Stimulated activated CD4-positive, alpha-beta T cell treated with anti-CD3 and anti-CD28 coated beads, TNF-alpha, amount 100 ng/mL, for 48 hours (primary cell): ENCODE measurements at regions not wholly inside any gene's neighbourhood (a gene's known extent, or its start where the extent isn't known, plus 50 kb on each side); places are given as distances from the start of the nearest gene placed in this dataset.
A peak's percentile ranks its signal among the peaks of the same experiment; 100 is the strongest.

ENCODE experiments used
- DNase-seq, 3 donors: peaks; one replicate each; pipeline ENCODE4 v3.0.0-alpha.2; 2020; ENCODE audit warnings: low read depth in 3 of 3

DNA sequence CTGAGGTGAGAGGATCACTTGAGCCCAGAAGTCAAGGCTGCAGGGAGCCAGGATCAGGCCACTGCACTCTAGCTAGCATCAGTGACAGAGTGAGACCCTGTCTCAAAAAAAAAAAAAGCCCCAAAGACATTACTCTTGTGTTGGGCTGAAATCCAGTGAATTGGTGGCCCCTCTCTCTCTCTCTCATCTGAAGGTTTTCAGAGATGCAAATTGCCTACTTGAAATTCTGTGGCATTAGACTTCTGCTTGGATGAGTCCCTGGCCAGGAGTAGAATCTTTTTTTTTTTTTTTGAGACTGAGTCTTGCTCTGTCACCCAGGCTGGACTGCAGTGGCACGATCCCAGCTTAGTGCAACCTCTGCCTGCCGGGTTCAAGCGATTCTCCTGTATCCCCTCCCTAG lies 112.0 kb upstream of the ATF7IP start:
- no peak for DNase-seq

DNA sequence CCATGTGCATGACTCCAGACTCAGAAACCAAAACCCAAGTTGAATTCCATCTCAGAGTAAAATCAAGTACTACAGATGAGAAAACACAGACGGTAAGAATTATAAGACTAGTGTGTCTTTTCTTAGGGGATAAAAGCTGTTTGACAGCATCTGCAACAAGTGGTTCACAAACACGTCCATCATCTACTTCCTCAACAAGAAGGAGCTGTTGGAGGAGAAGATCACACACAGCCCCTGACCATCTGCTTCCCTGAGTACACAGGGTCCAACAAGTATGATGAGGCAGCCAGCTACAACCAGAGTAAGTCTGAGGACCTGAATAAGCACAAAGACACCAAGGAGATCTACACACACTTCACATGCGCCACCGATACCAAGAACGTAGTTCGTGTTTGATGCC lies 110.7 kb upstream of the ATF7IP start:
- no peak for DNase-seq

DNA sequence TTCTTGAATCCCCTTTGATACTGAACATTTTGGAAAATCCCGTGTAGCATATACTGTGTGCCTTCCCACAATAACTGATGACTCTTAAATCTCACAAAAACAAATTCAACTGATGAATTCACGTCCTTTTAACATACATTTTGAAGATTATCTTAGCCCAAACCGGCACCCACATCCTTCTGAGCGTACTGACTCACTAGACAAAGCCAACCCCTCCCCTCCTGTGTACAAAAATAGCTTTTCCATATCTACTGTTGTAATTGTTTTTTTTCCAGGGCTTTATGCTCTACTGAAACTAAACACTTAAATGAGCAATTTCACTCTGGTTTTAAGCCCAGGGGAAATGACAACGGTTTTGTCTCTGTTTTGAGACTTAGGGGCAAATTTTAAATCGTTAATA lies 109.4 kb upstream of the ATF7IP start:
- peak in 1 of 3 donors; percentile 9 for DNase-seq

DNA sequence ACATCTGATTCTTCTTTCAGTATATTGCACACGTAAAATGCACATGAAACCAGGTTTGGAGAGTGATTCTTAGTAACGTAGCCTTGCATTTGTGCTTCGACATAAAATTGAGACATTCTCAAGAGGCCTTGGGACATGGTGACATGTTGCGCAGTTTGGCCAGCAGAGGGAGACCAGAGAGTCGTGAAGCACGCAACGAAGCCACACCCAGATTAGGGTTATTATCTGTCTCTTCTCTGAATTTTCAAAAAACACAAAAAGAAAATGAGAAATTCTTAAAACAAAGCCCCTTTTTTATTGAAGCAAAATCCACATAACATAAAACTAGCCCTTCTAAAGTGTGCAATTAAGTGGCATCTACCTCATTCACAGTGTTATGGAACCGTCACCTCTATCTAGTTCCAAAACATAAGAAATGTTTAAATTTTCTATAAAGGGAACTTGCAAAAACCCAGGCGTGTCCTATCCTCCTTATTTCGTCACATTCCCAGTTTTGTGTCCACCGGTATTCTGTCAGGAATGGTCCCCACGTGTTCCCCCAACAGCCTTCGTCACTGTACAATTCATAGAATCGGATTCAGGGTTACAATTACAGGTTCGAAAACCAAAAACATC lies 108.8 kb upstream of the ATF7IP start:
- peak; percentile 54 to 64 (median 57) for DNase-seq

DNA sequence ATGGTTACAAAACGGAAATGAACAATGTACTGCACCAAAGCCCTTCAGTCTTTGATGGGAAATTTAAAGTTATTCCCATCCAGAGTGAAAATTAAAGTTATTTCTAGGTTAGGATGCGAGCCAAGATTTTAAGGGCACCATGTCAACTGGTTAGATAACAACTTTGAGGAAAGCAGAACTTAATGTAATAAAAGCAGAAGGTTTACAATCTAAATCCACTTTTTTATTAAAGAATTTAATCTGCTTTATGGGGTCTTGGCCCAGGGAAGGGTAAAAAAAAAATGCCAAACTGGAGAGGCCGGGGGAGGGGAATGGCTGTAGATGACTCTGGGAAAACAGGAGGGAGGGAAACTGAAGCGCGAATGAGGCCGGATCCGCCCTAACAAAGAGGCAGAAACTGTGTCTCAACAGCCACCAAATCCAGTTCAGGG lies 108.2 kb upstream of the ATF7IP start:
- no peak for DNase-seq

DNA sequence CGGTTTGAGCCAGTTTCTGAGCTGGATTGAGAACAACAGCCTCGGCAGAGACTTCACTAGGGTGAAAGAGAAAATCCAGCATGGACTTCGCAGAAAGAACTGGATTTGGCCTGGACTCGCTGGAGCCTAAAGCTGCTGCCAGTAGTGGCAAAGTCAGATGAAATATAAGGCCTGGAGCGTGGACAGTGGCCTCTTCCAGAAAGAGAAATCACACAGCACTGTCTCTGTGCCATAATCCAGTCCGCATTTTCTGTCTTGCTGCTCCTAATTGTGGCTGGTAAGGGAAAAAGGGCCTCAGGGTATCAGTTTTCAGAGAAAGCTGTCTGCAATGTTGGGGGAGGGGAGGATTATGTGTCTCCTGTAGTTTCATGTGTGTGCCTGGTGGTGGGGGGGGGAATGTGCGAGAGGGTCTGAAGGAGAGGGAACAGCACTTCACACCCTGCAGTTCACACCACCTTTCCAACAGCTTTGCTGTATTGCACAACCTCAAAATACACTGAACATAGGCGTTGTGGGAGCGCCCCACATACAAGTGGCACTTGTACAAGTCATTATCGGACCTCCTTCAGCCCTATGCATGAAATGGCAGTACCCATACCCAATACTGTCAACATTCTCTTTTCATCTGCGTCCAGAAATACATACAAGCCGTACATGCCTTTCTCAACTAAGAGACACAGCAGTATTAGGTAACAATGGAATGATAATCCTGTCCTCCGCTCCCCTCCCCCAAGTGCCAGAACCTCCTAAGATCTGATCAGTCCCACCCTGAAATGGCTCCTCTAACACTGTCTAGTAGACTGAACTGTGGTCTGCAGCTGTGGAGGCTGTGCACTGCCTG lies 107.5 kb upstream of the ATF7IP start:
- DNase-seq, result peak; percentile 63 to 83 (median 79)

DNA sequence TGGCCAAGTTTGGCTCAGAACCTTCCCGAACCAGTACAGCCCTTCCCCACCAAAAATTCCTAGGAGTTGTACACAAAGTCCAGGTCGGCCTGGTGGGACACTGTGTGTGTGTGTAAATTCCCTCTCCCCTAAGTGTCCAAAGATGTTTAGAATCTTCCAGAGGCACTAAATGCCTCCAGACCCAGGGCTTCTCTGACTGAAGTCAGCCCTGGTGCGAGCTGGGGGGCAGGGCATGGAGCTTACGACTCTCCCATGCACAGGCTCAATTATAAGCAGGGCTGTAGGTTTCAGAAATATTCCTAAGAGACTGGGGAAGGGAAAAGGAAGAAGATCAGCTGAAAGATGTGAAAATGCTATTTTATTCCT lies 106.9 kb upstream of the ATF7IP start:
- DNase-seq, result no peak

DNA sequence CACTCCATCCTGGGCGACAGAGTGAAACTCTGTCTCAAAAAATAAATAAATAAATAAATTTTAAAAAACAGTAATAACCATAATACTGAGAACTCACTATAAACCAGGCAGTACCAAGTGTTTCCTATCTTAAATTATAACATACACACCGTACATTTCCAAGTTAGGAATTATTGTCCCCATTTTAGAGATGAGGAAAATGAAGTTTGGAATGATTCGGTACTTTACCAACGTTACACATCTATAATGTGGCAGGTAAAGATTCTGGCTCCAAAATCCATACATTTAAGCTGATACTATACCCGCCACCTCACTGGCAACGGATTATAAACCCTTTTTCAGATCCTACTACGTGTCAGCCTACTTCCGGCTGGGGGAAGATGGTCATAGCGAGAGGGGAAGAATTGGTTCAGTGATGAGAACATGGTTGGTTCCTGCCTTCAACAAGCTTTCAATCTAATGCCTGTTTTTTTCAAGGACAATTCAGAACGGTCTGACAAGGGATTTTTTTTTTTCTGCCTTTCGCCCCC lies 105.9 kb upstream of the ATF7IP start:
- no peak for DNase-seq

DNA sequence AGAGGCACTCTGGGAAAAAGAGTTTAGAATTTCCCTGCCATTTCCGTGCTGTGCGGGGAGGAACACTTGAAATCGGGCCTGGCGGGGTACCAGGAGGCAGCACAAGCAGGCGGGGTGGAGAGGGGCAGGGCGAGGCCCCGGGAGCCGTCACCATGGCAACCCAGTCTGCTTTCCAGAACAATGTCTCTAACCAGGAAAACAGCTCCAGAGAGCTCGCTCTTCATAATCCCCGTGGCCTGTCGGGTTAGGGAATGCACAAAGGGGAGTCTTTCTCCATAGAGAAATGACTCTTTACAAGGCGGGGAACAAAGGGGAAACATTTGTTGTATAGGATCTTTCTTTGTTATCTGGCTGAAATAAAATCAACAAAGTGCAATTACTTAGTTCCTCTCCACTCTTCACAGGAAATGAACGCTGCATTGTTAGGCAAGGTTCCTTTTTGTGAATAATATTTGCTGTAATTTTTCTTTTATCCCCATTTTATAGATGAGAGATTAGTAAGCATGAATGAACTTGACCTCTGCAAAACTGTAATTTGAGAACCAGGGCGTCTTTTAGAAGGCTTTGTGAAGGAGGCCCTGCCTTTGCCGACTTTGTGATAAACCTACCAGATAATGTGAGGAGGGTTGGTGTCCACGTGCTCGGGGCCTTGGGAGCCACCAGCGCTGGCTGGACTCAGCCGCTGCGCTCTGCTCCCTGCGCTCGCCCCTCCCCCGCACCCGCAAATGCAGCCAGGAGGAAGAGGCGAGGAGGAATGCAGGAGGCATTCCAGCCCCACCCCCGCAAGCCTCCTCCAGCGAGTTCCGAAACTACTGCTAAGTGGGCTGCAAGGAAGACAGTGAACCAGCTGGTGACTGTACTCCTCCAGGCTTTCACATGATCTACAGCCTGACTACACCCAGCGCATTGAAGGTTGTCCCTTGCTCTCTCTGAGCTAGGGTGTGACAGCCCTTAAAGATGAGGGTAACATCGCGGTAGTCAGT lies 105.2 kb upstream of the ATF7IP start:
- DNase-seq, result no peak

DNA sequence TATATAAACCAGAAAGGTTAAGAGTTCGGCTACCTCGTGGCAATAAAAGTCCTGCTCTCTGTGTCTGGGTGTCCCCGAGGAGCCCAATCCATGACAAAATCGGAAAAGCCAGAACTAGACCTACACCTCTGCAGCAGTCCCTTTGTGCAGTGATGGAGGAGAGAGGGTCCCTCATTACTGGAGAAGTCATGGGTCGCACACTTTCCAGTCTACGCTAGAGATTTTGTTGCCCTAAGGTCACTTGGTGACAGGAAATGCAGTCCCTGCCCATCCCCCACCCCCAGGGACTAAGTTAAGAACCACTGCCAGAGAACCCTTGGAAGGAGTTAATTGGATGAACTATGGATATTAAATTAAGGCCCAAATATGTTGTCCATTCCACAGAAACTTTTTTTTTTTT lies 104.4 kb upstream of the ATF7IP start:
- no peak for DNase-seq

DNA sequence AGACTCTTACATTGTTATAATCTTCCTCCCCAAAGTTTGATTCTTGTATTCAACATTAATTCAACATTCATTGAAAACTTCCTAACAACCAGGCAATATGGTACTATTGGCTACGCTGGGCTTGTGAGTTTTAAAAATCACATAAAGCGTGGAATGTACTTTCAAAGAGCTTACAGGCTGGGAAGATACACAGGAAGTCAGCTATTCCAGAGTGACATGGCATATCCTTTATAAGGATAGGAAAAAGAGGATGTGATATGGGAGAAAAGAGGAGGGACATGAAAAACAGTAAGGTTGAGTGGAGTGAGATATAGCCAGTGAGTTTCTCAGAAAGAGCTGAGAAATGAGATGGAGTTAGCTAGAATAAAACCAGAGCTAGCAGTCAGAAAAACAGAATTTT lies 103.6 kb upstream of the ATF7IP start:
- DNase-seq, result no peak

DNA sequence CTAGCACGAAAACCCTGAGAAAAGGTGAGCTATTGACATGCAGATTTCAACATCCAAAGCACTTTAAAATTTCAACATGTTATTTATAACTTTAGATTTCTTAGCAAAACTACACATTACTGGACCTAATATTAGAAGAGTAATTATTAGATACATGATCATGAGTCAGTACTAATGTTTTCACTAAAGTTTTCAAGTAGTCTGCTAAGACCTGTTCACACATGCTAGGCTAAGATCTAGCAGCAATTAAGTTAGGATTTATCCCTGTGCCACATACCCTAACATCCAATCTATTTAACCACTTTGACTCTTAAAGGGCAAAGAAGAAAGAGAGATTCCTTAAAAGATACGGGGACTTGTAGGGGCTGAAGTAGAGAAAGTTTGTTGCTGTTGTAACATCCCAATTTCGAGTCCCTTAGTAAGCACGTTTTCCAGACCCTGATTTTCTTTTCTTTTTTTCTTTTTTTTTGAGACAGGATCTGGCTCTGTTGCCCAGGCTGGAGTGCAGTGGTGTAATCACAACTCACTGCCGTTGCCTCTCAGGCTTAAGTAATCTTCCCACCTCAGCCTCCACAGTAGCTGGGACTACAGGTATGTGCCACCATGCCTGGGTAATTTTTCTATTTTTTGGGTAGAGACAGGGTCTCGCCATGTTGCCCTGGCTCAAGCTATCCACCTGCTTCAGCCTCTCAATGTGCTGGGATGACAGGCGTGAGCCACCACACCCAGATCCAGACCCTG lies 102.5 kb upstream of the ATF7IP start:
- DNase-seq, result no peak

DNA sequence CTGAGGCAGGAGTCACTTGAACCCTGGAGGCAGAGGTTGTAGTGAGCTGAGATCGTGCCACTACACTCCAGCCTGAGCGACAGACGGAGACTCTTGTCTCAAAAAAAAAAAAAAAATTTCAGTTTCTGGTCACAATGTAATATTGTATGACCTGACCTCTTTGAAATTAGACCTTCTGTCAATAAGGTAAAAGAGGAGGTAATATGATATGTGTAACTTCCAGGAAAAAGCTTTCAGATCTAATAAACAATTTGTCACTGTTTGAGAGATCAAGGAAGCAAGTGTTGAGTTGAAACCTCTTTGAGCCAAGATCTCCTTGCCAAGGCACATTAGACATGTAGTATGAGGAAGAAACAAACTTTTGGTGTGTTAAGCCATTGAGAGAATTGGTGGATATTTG lies 101.7 kb upstream of the ATF7IP start:
- DNase-seq, result no peak

DNA sequence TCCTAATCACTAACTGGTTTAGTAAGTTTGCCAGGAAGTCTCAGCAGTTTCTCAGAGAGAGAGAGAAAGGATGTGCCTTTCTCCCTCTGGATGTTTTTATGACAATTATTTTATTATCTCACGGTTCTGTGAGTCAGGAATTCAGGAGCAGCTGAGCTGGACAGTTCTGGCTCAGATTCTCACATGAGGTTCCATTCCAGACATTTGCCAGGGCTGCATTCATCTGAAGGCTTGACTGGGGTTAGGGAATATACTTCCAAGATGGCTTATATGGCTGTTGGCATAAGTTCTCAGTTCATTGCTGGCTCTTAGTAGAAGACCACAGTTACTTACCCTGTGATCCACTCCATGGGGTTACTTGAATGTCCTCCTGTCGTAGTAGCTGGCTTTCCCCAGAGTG lies 101.2 kb upstream of the ATF7IP start:
- DNase-seq, result no peak

DNA sequence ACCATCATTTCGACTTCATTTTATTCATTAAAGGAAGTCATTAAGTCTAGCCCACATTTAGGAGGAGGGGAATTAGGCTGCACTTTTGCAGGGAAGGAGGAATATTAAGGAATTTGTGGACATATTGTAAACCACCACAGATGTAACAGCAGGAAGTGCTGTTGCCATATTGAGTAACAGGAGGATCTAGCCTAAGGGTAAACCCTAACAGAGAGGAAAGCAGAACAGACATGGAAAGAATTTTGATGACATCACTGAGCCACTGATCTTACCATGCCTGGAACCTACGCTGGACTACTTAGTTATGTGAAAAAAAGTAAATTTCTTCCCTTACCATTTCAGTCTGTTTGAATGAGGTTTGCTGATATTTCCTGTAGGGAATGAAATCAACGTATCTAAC lies 100.7 kb upstream of the ATF7IP start:
- no peak for DNase-seq

DNA sequence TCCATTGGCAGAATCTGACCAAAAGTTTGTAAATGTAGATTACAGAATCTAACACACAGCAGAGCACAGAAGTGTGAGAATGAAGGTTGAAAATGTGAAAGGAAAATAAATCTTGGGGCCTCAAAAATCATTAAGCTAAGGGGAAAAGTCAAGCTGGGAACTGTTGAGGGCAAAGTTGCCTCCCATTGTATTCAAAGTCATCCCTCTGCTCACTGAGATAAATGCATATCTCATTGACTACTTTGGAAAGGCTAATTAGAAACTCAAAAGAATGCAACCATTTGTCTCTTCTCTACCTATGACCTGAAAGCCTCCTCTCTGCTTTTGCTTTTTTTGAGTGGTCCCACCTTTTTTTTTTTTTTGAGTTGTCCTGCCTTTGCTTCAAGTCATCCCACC lies 97.4 kb upstream of the ATF7IP start:
- DNase-seq, result no peak

DNA sequence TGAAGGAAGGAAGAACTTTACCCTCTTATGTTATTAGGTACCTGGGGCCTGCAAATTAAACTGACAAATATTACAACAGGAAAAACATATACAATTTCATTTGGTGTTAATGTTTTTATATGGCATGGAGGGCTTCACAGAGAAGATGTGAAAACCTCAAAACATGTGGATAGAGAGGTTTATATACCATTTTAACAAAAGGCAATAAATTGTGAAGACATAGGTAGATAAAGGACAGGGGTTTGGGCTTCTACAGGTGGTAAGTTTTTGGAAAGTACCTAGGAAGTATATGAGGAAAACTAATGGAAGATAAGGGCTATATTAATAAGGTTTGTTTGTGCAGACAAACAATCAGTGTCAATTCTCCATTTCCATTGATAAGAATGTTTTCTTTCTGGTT lies 95.1 kb upstream of the ATF7IP start:
- DNase-seq, result no peak

DNA sequence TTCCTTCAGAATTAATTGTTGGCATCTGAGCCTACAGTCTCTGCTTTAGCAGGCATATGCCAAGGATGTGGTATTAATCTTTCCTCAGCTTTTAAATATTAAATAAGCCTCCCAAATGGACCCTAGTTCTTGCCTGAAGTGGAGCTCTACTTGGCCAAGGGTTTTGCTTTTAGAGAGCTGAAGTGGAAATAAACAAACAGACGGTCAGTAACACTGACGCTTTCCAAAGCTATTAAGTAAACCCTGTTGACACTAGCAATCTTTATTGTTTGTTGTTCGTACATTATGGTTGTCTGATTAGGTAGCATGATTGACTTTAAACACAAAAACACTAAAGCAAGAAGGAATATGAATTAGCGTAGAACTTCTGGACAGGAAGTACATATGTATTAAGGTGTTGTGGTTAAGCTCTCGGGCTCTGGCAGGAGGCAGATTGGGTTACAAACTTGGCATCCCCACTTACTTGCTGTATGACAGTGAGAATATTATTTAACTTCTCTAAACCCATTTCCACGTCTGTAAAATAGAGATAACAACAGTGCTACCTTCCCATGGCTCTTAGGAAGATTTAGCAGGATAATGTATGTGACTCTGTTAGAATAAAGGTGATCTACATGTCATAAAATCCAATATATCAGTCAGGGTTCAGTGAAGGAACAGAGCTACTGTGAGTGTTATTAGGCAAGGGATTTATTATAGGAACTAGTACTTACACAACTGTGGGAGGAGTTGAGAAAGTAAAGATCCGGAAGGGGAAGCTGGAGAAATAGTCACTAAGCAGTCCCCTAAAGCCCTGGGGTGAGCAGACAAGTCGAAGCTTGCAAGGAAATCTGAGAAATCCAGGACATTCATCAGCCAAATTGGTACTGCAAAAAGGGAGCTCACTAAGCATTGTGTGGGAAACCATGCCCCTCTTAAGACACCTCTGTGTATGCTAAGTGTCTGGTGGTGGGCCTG lies 92.2 kb upstream of the ATF7IP start:
- DNase-seq, result no peak

DNA sequence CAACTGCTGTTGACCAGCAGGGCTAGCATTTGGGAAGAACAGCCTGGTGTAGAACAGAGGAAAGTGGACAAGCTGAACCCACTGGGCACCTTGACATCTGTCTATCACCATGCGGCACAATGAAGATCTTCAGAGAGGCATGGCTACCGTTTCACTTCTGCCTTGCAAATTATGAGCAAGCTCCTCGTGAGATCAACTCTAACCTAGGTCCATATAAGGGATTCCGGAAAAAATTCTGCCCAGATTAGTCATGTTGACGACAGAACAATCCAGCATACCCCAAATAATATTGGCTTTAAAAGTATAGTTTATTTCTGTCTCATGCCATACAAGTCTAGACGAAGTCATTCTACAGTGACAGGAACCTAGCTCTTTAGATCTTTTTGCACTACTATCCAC lies 91.6 kb upstream of the ATF7IP start:
- DNase-seq, result no peak

DNA sequence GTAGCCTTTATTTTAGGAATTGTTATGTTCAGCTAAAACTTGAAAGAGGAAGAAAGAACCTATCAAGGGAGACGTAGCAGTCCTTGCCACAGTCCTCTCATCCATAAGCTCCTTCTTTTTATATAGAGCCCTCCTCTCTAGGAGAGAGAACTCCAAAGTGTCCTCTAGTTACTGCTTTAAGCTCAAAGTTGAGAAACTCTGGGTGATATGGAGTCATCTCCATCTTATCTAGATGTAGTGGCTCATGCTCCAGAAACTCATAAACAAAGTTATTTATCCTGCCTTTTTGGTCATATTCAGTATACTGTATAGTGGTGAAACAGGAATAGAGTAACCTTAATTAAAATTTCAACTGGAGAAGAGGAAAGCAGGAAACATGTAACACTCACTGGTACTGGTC lies 90.4 kb upstream of the ATF7IP start:
- no peak for DNase-seq
